ENCODE measurements at regions not wholly inside any gene's neighbourhood (a gene's known extent, or its start where the extent isn't known, plus 50 kb on each side); places are given as distances from the start of the nearest gene placed in this dataset.

GRCh38 chr18:70417847-70418246 is 129.0 kb downstream of the SOCS6 start:
- Mint-ChIP-seq H3K27ac (no peak overlapping the region), H3K9me3 (peaks cover 0 to 3% (median 0%) of the 10 kb centered on the region in 7 donors), H3K27me3 (ENCODE audit: low read depth in 3 of 3) (peaks cover 2 to 7% (median 6%) of the 10 kb centered on the region in 3 donors), H3K36me3 (peaks cover 0 to 1% of the 10 kb centered on the region in 2 donors), H3K4me1 (peaks cover 34% of the 10 kb centered on the region), H3K4me3 (no peak overlapping the region)
- H3K9me3 ChIP-seq (replicated peaks in 1 of 2; ENCODE audit: control insufficient read depth in 1 of 2, insufficient read depth in 1 of 2, low read length in 2 of 2) = no peaks in the 10 kb centered on the region
- no peaks in the 10 kb centered on the region for H4K20me1 ChIP-seq (ENCODE audit: insufficient read depth, low read length)
- TF ChIP-seq, protein P1, sequence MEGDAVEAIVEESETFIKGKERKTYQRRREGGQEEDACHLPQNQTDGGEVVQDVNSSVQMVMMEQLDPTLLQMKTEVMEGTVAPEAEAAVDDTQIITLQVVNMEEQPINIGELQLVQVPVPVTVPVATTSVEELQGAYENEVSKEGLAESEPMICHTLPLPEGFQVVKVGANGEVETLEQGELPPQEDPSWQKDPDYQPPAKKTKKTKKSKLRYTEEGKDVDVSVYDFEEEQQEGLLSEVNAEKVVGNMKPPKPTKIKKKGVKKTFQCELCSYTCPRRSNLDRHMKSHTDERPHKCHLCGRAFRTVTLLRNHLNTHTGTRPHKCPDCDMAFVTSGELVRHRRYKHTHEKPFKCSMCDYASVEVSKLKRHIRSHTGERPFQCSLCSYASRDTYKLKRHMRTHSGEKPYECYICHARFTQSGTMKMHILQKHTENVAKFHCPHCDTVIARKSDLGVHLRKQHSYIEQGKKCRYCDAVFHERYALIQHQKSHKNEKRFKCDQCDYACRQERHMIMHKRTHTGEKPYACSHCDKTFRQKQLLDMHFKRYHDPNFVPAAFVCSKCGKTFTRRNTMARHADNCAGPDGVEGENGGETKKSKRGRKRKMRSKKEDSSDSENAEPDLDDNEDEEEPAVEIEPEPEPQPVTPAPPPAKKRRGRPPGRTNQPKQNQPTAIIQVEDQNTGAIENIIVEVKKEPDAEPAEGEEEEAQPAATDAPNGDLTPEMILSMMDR (IDR thresholded peaks at IDR 0.05) = no peak
- no peak overlapping the region for H3K9ac ChIP-seq (ENCODE audit: insufficient read depth, low read length, poor library complexity, severe bottlenecking)
- H3K36me3 ChIP-seq (replicated peaks in 1 of 2; ENCODE audit: control insufficient read depth in 1 of 2, insufficient read depth in 2 of 2, low read length in 2 of 2) = no peaks in the 10 kb centered on the region
- WGBS (ENCODE audit: insufficient coverage) = 73% methylated on average over 2 of the region's 5 CpGs
- H3K4me1 ChIP-seq (ENCODE audit: control insufficient read depth in 1 of 2, insufficient read depth in 2 of 2, low read length in 2 of 2) = peaks cover 34 to 35% of the 10 kb centered on the region in 2 donors
- intact Hi-C loops (cut with micrococcal nuclease) = no loop called here
- no peak overlapping the region for H3K4me2 ChIP-seq (replicated peaks; ENCODE audit: extremely low read depth, low read length, poor library complexity, severe bottlenecking)
- H2AFZ ChIP-seq (ENCODE audit: insufficient read depth, low read depth, low read length, poor library complexity, severe bottlenecking) = no peak overlapping the region
- no peak for DNase-seq
- H3K79me2 ChIP-seq (ENCODE audit: insufficient read depth, low read length) = no peaks in the 10 kb centered on the region
- no peak overlapping the region for H3K27ac ChIP-seq (ENCODE audit: low read depth in 1 of 2, low read length in 2 of 2)
- no peaks in the 10 kb centered on the region for H3K27me3 ChIP-seq (ENCODE audit: control insufficient read depth in 2 of 2, insufficient read depth in 2 of 2, low read length in 2 of 2)
- no peak overlapping the region for H3K4me3 ChIP-seq (replicated peaks in 1 of 3; ENCODE audit: low read depth in 2 of 3, low read length in 3 of 3)

- peaks cover 2 to 7% (median 6%) of the 10 kb centered on the region in 3 donors for H3K27me3 Mint-ChIP-seq (ENCODE audit: low read depth in 3 of 3)
- intact Hi-C loops (cut with micrococcal nuclease) = no loop called here
Observed at GRCh38 chr18:70416496-70416895, 127.7 kb downstream of the SOCS6 start.

More at GRCh38 chr18:70416496-70416895, 127.7 kb downstream of the SOCS6 start:
- TF ChIP-seq, protein P1 (IDR thresholded peaks at IDR 0.05) = no peak
- Histone ChIP-seq H3K4me2 (replicated peaks; ENCODE audit: extremely low read depth, low read length, poor library complexity, severe bottlenecking) (no peak overlapping the region), H4K20me1 (ENCODE audit: insufficient read depth, low read length) (no peaks in the 10 kb centered on the region), H3K27me3 (ENCODE audit: control insufficient read depth in 2 of 2, insufficient read depth in 2 of 2, low read length in 2 of 2) (no peaks in the 10 kb centered on the region), H3K36me3 (replicated peaks in 1 of 2; ENCODE audit: control insufficient read depth in 1 of 2, insufficient read depth in 2 of 2, low read length in 2 of 2) (no peaks in the 10 kb centered on the region), H3K27ac (ENCODE audit: low read depth in 1 of 2, low read length in 2 of 2) (no peak overlapping the region), H2AFZ (ENCODE audit: insufficient read depth, low read depth, low read length, poor library complexity, severe bottlenecking) (no peak overlapping the region), H3K79me2 (ENCODE audit: insufficient read depth, low read length) (no peaks in the 10 kb centered on the region), H3K9me3 (replicated peaks in 1 of 2; ENCODE audit: control insufficient read depth in 1 of 2, insufficient read depth in 1 of 2, low read length in 2 of 2) (no peaks in the 10 kb centered on the region), H3K4me3 (replicated peaks in 1 of 3; ENCODE audit: low read depth in 2 of 3, low read length in 3 of 3) (no peak overlapping the region), H3K4me1 (ENCODE audit: control insufficient read depth in 1 of 2, insufficient read depth in 2 of 2, low read length in 2 of 2) (peaks cover 21 to 22% of the 10 kb centered on the region in 2 donors), H3K9ac (ENCODE audit: insufficient read depth, low read length, poor library complexity, severe bottlenecking) (no peak overlapping the region)
- H3K4me1 Mint-ChIP-seq = peaks cover 20% of the 10 kb centered on the region
- H3K36me3 Mint-ChIP-seq = peaks cover 0 to 1% of the 10 kb centered on the region in 2 donors
- no peak overlapping the region for H3K27ac Mint-ChIP-seq
- DNase-seq = no peak
- peaks cover 0 to 3% (median 0%) of the 10 kb centered on the region in 7 donors for H3K9me3 Mint-ChIP-seq
- no peak overlapping the region for H3K4me3 Mint-ChIP-seq
- 94% methylated on average over 3 of the region's 8 CpGs for WGBS (ENCODE audit: insufficient coverage)

Measured in CD14-positive monocyte (primary cell).